ENCODE measurements at regions not wholly inside any gene's neighbourhood (a gene's known extent, or its start where the extent isn't known, plus 50 kb on each side); places are given as distances from the start of the nearest gene placed in this dataset.

DNA sequence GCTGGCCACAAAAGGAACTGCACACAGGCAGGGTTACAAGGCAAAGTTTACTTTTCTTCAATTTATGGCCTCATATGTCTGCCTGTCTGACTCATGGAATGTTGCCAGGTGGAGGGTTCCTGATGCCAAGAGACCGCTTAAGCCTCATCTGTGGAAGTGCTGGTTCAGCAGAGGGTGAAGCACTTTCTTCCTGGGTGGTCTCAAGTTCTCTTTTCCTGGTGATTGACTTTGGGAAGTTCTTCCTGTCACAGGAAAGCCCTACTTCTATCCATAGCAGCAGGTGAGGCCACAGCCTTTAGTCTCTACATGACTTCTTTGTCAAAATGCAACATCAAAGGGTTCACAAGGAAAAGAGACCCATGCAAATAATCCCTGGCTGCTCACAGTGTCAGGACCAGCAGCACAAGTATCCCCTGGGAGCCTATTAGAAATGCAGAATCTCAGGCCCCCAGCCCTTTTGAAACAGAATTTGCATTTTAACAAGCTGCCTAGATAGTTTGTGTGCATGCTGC, 81.4 kb upstream of the IGFBP7 start (continued):
- TF ChIP-seq ZNF704 (tag by site-specific recombination; IDR thresholded peaks at IDR 0.05) = no peak
- TF ChIP-seq KLF1 (tag by site-specific recombination; IDR thresholded peaks at IDR 0.05) = no peak
- TF ChIP-seq ZNF10 (tag by site-specific recombination; IDR thresholded peaks at IDR 0.05) = peak; percentile 62; the same call in 1 of the 2 replicates

DNA sequence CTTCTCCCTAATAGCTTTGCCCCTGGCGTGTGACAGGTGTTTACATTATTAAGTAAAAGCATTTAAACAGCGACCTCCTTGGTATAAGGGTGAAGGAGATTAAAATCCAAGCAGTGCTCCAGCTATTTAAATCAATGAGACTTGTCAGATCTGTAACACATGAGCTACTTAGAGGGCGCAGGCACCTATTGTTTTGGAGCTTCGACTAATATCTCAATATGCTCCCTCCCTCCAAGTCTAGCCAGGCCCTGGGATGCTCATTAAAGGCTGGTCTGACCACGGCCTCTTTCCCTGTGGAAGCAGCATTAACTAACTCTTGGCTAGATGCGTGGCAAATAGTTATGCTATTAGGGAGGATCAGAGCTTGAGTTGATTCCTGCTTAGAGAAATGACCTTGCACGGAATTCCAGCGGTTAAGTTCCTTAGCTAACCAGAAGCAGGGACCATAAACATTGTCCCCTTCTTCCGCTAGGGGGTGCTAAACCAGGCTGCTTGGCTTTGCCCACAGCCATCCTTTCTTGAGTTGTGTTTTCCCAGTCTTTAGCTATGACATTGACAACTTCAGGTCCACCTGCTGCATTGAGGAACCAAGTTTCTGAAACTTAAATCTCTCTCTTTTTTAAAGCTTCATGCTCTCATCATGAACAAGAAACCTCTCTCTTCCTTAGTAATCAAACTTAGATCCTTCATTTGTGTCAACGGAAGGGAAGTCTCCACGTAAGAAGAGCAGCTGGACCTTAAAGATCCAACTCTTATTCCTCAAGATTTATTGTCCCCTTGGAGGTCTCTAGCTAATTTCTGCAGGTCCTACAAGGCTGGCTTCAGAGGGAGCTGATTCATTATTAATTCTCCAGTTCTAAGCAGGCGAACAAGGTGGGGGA, 80.7 kb upstream of the IGFBP7 start:
- H3K4me1 ChIP-seq (ENCODE audit: control insufficient read depth, insufficient read depth, low read length) = peaks cover 6% of the 10 kb centered on the region; the same call in 1 of the 2 replicates
- no peak overlapping the region for H3K4me3 ChIP-seq (ENCODE audit: low read depth, low read length)
- POLR2A ChIA-PET = interaction anchor here (0.6 kb wide), 1 partner anchor 80 kb away, joined by 3 read pairs; the partner anchor contains the start of gene IGFBP7
- no peaks in the 10 kb centered on the region for H3K9me3 ChIP-seq (ENCODE audit: control insufficient read depth, insufficient read depth, low read depth, low read length)
- peak overlapping the region; percentile 44; the same call in 1 of the 2 replicates for H3K27ac ChIP-seq (ENCODE audit: extremely low read depth, low read depth, low read length)
- CTCF ChIA-PET = interaction anchor here (0.6 to 2.6 kb wide), 23 partner anchors 10 to 1086 kb away, joined by 3 to 32 read pairs (median 5); no protein-coding TSS in a partner anchor
- H3K36me3 ChIP-seq (ENCODE audit: control insufficient read depth in 2 of 2, insufficient read depth in 1 of 2, low read length in 2 of 2) = no peaks in the 10 kb centered on the region
- TF ChIP-seq ZNF510 (tag by site-specific recombination; IDR thresholded peaks at IDR 0.05; ENCODE audit: insufficient replicate concordance) (no peak), ZNF174 (tag by site-specific recombination; IDR thresholded peaks at IDR 0.05) (no peak), ZNF624 (tag by site-specific recombination; IDR thresholded peaks at IDR 0.05) (no peak), KLF10 (tag by site-specific recombination; IDR thresholded peaks at IDR 0.05) (no peak), WT1 (tag by site-specific recombination; IDR thresholded peaks at IDR 0.05) (no peak), ZNF561 (tag by site-specific recombination; IDR thresholded peaks at IDR 0.05; ENCODE audit: borderline replicate concordance) (no peak), ZNF23 (tag by site-specific recombination; IDR thresholded peaks at IDR 0.05; ENCODE audit: borderline replicate concordance) (no peak), SALL2 (tag by site-specific recombination; IDR thresholded peaks at IDR 0.05; ENCODE audit: borderline replicate concordance) (no peak), ZNF548 (tag by site-specific recombination; IDR thresholded peaks at IDR 0.05) (no peak), ZNF529 (tag by site-specific recombination; IDR thresholded peaks at IDR 0.05; ENCODE audit: insufficient replicate concordance) (no peak), HOXC10 (CRISPR knock-in tag; IDR thresholded peaks at IDR 0.05) (no peak)
- TF ChIP-seq, protein P1, sequence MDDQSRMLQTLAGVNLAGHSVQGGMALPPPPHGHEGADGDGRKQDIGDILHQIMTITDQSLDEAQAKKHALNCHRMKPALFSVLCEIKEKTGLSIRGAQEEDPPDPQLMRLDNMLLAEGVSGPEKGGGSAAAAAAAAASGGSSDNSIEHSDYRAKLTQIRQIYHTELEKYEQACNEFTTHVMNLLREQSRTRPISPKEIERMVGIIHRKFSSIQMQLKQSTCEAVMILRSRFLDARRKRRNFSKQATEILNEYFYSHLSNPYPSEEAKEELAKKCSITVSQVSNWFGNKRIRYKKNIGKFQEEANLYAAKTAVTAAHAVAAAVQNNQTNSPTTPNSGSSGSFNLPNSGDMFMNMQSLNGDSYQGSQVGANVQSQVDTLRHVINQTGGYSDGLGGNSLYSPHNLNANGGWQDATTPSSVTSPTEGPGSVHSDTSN (CRISPR knock-in tag; IDR thresholded peaks at IDR 0.05) = no peak
- TF ChIP-seq, protein P2, sequence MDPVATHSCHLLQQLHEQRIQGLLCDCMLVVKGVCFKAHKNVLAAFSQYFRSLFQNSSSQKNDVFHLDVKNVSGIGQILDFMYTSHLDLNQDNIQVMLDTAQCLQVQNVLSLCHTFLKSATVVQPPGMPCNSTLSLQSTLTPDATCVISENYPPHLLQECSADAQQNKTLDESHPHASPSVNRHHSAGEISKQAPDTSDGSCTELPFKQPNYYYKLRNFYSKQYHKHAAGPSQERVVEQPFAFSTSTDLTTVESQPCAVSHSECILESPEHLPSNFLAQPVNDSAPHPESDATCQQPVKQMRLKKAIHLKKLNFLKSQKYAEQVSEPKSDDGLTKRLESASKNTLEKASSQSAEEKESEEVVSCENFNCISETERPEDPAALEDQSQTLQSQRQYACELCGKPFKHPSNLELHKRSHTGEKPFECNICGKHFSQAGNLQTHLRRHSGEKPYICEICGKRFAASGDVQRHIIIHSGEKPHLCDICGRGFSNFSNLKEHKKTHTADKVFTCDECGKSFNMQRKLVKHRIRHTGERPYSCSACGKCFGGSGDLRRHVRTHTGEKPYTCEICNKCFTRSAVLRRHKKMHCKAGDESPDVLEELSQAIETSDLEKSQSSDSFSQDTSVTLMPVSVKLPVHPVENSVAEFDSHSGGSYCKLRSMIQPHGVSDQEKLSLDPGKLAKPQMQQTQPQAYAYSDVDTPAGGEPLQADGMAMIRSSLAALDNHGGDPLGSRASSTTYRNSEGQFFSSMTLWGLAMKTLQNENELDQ (tag by site-specific recombination; IDR thresholded peaks at IDR 0.05; ENCODE audit: low read depth) = no peak

DNA sequence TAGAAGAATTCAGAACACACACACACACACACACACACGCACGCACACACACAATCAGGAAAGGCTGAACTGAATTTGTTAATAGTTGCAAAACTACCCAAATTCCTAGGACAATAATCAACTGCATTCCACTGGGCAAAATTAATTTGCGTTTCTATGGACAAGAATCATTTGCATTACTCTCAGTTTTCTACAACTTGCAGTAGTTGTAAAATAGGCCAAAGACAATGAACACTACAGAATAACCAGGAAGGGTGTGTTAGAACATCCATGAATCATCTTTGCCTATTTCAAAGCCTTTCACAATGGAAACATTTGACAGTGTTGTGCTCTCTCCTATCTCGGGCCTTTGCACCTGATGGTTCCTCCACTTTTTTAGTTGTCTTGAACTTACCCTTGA, 77.1 kb upstream of the IGFBP7 start:
- ChIA-PET POLR2A (no interaction called here), CTCF (no interaction called here)
- no peak for TF ChIP-seq ZNF335 (tag by site-specific recombination; conservative IDR thresholded peaks at IDR 0.05)
- TF ChIP-seq ZNF214 (tag by site-specific recombination; IDR thresholded peaks at IDR 0.05; ENCODE audit: borderline replicate concordance) = no peak
- TF ChIP-seq, protein P1 (CRISPR knock-in tag; IDR thresholded peaks at IDR 0.05) = no peak
- no peak for TF ChIP-seq ZNF138 (tag by site-specific recombination; IDR thresholded peaks at IDR 0.05; ENCODE audit: borderline replicate concordance)
- TF ChIP-seq ZNF677 (tag by site-specific recombination; IDR thresholded peaks at IDR 0.05) = no peak
- no peak for TF ChIP-seq BCL11A (tag by site-specific recombination; IDR thresholded peaks at IDR 0.05; ENCODE audit: low read depth)
- TF ChIP-seq ZNF112 (tag by site-specific recombination; IDR thresholded peaks at IDR 0.05) = no peak
- TF ChIP-seq ZSCAN16 (tag by site-specific recombination; IDR thresholded peaks at IDR 0.05) = no peak
- H3K9me3 ChIP-seq (ENCODE audit: control insufficient read depth, insufficient read depth, low read depth, low read length) = no peaks in the 10 kb centered on the region
- peaks cover 6% of the 10 kb centered on the region; the same call in 1 of the 2 replicates for H3K4me1 ChIP-seq (ENCODE audit: control insufficient read depth, insufficient read depth, low read length)
- no peak overlapping the region for H3K4me3 ChIP-seq (ENCODE audit: low read depth, low read length)
- no peak overlapping the region for H3K27ac ChIP-seq (ENCODE audit: extremely low read depth, low read depth, low read length)
- H3K36me3 ChIP-seq (ENCODE audit: control insufficient read depth in 2 of 2, insufficient read depth in 1 of 2, low read length in 2 of 2) = no peaks in the 10 kb centered on the region
